Cardiac muscle cell (in vitro differentiated cells and primary cell): ENCODE measurements at regions not wholly inside any gene's neighbourhood (a gene's known extent, or its start where the extent isn't known, plus 50 kb on each side); places are given as distances from the start of the nearest gene placed in this dataset.

ENCODE experiments used
- DNase-seq, 2 donors: peaks; one replicate each; pipeline versions ENCODE4 v3.0.0 to v3.0.0-alpha.2; 2010 to 2017; ENCODE audit warnings: low read depth in 1 of 2, low spot score in 1 of 2
- H3K27ac ChIP-seq: fragments of 200-600 bp; sonication (generic); 2 replicates; pipeline ENCODE4 v1.5.1; 2016
- H3K27me3 ChIP-seq: fragments of 200-600 bp; sonication (generic); 2 replicates; pipeline ENCODE4 v1.6.0; 2016; ENCODE audit warnings: control low read depth
- H3K36me3 ChIP-seq: fragments of 200-600 bp; sonication (generic); 2 replicates; pipeline ENCODE4 v1.5.1; 2016; ENCODE audit warnings: control low read depth
- H3K4me1 ChIP-seq: fragments of 200-600 bp; sonication (generic); 2 replicates; pipeline ENCODE4 v1.8.1; 2017; ENCODE audit warnings: low read depth, mild to moderate bottlenecking, mixed run types
- H3K4me3 ChIP-seq: fragments of 200-600 bp; sonication (generic); 2 replicates; pipeline ENCODE4 v1.5.1; 2016; ENCODE audit warnings: mild to moderate bottlenecking
- H3K9me3 ChIP-seq: fragments of 200-600 bp; sonication (generic); 2 replicates; pipeline ENCODE4 v1.5.1; 2017; ENCODE audit warnings: low read depth, mild to moderate bottlenecking, control low read depth
- TF ChIP-seq, protein P1 (sequence below): IDR thresholded peaks from 2 replicates; pipeline ENCODE4 v1.5.1; 2012; ENCODE audit warnings: low read depth, mild to moderate bottlenecking, low read length

DNA sequence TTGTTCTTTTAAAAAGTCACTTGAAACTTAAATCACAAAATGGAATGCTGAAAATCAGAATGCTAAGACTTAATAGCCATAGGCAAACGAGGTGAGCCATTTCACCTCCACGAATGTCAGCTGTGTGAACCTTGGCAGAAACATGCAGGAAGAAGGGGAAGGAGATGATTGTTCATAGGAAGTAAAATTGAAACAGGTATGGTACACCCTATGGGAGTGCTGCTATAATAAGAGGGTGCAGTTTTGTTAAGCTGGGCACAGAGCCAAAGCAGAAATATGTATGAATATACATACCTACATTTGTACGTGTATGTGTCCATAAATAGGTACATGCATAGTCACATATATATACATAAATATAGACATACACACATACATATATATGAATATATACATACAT is 51.0 kb upstream of the SPINK5 start:
- H3K27me3 ChIP-seq, result no peaks in the 10 kb centered on the region
- DNase-seq, result no peak
- no peaks in the 10 kb centered on the region for H3K9me3 ChIP-seq
- TF ChIP-seq, protein P1, sequence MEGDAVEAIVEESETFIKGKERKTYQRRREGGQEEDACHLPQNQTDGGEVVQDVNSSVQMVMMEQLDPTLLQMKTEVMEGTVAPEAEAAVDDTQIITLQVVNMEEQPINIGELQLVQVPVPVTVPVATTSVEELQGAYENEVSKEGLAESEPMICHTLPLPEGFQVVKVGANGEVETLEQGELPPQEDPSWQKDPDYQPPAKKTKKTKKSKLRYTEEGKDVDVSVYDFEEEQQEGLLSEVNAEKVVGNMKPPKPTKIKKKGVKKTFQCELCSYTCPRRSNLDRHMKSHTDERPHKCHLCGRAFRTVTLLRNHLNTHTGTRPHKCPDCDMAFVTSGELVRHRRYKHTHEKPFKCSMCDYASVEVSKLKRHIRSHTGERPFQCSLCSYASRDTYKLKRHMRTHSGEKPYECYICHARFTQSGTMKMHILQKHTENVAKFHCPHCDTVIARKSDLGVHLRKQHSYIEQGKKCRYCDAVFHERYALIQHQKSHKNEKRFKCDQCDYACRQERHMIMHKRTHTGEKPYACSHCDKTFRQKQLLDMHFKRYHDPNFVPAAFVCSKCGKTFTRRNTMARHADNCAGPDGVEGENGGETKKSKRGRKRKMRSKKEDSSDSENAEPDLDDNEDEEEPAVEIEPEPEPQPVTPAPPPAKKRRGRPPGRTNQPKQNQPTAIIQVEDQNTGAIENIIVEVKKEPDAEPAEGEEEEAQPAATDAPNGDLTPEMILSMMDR, result no peak
- no peak overlapping the region for H3K4me3 ChIP-seq
- no peak overlapping the region for H3K27ac ChIP-seq
- H3K4me1 ChIP-seq, result no peaks in the 10 kb centered on the region
- no peaks in the 10 kb centered on the region for H3K36me3 ChIP-seq

DNA sequence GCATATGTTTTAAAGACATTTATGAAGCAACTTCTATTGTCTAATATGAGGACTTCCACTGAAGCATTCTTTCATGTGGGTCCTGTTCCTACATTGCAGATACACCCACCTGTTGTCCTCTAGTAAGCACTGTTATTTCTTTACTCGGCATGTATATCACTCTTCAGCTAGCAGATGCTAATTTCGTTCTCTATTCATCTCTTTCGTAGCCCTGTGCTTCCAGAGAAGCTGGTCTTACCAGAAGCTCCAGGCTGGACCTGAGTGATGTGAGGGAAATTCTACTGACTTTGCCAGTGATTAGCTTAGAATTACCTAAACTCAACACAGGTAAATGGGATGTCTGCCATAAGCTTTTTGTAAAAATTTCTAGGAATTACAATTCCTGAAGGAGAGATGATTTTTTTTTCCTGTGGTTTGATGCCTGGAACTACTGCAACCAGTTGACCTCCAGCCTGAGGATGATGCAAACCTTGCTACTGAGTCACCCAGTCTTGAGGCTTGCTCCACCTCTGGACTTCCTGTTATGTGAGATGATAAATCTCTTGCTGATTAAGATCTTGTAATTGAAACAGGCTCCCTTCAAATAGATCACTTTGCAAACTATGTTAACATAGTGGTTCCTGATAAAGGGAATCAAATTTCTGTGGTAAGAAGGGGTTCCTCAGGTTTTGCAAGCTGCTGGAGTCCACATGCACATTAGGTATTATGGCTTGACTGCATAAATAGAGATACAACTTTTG is 52.2 kb upstream of the SPINK5 start:
- Histone ChIP-seq H3K4me1 (no peaks in the 10 kb centered on the region), H3K27me3 (no peaks in the 10 kb centered on the region), H3K36me3 (no peaks in the 10 kb centered on the region), H3K4me3 (no peak overlapping the region), H3K27ac (no peak overlapping the region), H3K9me3 (no peaks in the 10 kb centered on the region)
- DNase-seq, result peak in 1 of 2 donors; percentile 2
- TF ChIP-seq, protein P1, result no peak

- Histone ChIP-seq H3K27me3 (no peaks in the 10 kb centered on the region), H3K9me3 (no peaks in the 10 kb centered on the region), H3K36me3 (no peaks in the 10 kb centered on the region), H3K27ac (no peak overlapping the region), H3K4me1 (no peaks in the 10 kb centered on the region), H3K4me3 (no peak overlapping the region)
- DNase-seq, result no peak
- TF ChIP-seq, protein P1, result no peak
Measured at GRCh38 chr5:148005788-148006520, 57.8 kb upstream of the SPINK5 start.

DNA sequence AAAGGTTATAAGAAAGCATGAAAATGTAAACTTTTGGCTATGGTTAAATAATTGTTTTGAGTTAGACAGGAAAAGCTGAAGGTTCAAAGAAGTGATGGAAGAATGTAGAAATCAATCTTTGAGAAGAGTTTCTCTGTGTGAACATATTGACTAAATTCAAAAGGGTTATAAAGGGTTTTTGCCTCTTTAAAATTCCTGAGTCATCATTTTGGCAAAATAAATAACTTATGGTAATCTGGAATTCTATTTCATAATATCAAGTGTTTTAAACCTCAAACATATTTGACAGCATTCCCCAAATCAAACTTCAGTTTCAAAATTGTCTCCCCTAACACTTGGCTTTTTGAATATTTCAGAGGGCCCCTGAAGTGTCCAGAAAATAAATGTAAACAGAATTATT is 60.6 kb upstream of the SPINK5 start:
- H3K4me3 ChIP-seq, result no peak overlapping the region
- TF ChIP-seq, protein P1, result no peak

DNA sequence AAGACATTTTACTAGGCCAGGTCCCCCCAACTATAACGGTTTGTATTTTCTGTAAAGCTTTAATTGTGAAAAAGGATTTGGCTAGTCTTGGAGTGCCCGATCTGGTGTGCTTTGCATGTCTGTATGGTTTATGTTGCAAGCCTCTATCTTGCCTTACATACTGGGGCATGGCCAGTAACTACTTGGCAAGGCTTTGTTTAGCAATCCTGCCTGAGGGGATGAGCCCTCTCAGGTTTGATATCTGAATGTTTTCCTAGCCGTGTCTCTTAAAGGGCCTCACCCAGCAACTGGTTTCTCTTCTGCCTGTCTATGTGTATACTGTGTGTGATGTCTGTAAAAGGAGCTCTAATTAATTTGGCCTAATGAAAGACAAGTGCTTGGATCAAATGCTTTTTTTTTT is 61.3 kb upstream of the SPINK5 start:
- Histone ChIP-seq H3K27me3 (no peaks in the 10 kb centered on the region), H3K27ac (no peak overlapping the region), H3K4me1 (no peaks in the 10 kb centered on the region), H3K4me3 (no peak overlapping the region), H3K9me3 (no peaks in the 10 kb centered on the region), H3K36me3 (no peaks in the 10 kb centered on the region)
- TF ChIP-seq, protein P1, result no peak
- DNase-seq, result no peak

More for the DNA sequence above, 60.6 kb upstream of the SPINK5 start:
- Histone ChIP-seq H3K36me3 (no peaks in the 10 kb centered on the region), H3K4me1 (no peaks in the 10 kb centered on the region), H3K9me3 (no peaks in the 10 kb centered on the region), H3K27me3 (no peaks in the 10 kb centered on the region), H3K27ac (no peak overlapping the region)
- DNase-seq, result no peak
